Mucosa of descending colon (tissue), 3 donors: ENCODE measurements at regions not wholly inside any gene's neighbourhood (a gene's known extent, or its start where the extent isn't known, plus 50 kb on each side); places are given as distances from the start of the nearest gene placed in this dataset.

Experiments
- ATAC-seq: fragments of 200-7000 bp; cut with Tn5 transposase; one replicate; pipeline ENCODE4 v1.9.1; 2020; ENCODE audit warnings: mild to moderate bottlenecking, moderate library complexity
- DNase-seq, 3 donors: peaks; one replicate each; pipeline ENCODE4 v3.0.0-alpha.2; 2020
- H3K36me3 ChIP-seq: fragments of 200-600 bp; one replicate; pipeline ENCODE4 v1.8.0; 2021; ENCODE audit warnings: low read depth, mild to moderate bottlenecking
- H3K4me1 ChIP-seq: fragments of 200-600 bp; one replicate; pipeline ENCODE4 v1.8.0; 2021; ENCODE audit warnings: low read depth, mild to moderate bottlenecking
- H3K4me3 ChIP-seq: fragments of 200-600 bp; one replicate; pipeline ENCODE4 v1.8.0; 2021; ENCODE audit warnings: mild to moderate bottlenecking
- H3K9me3 ChIP-seq: fragments of 200-600 bp; one replicate; pipeline ENCODE4 v1.8.0; 2021; ENCODE audit warnings: mild to moderate bottlenecking
- intact Hi-C, 2 donors: fragments of 100-400 bp; cut with DNase I in 1 of 2; cut with micrococcal nuclease in 1 of 2; formaldehyde crosslinking; loops; one replicate each; pipeline versions ENCODE4 v1.11.0 to v1.11.1; 2022; cut with DNase I, micrococcal nuclease
- TF ChIP-seq, protein P1 (sequence below): fragments of 200-600 bp; IDR thresholded peaks from one replicate; pipeline ENCODE4 v1.8.0; 2022; ENCODE audit warnings: antibody characterized with exemption, mild to moderate bottlenecking
- donor health status: DM: no; HTN: no; CAD: no; lungs with moderate emphysema.
- donor health status: DM: no; HTN: no; CAD: no.
- donor health status: DM: no; HTN: yes; CAD: no.

GRCh38 chr12:65628061-65628460 lies 196.2 kb upstream of the HMGA2 start:
- TF ChIP-seq, protein P1, sequence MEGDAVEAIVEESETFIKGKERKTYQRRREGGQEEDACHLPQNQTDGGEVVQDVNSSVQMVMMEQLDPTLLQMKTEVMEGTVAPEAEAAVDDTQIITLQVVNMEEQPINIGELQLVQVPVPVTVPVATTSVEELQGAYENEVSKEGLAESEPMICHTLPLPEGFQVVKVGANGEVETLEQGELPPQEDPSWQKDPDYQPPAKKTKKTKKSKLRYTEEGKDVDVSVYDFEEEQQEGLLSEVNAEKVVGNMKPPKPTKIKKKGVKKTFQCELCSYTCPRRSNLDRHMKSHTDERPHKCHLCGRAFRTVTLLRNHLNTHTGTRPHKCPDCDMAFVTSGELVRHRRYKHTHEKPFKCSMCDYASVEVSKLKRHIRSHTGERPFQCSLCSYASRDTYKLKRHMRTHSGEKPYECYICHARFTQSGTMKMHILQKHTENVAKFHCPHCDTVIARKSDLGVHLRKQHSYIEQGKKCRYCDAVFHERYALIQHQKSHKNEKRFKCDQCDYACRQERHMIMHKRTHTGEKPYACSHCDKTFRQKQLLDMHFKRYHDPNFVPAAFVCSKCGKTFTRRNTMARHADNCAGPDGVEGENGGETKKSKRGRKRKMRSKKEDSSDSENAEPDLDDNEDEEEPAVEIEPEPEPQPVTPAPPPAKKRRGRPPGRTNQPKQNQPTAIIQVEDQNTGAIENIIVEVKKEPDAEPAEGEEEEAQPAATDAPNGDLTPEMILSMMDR, result no peak

GRCh38 chr12:65630555-65630954 lies 193.7 kb upstream of the HMGA2 start:
- TF ChIP-seq, protein P1, result no peak
- peaks cover 13% of the 10 kb centered on the region for H3K4me1 ChIP-seq
- no peaks in the 10 kb centered on the region for H3K36me3 ChIP-seq
- intact Hi-C loops, result no loop called here
- ATAC-seq, result peak; percentile 96
- H3K4me3 ChIP-seq, result no peak overlapping the region
- H3K9me3 ChIP-seq, result no peaks in the 10 kb centered on the region
- DNase-seq, result no peak

More at GRCh38 chr12:65628061-65628460, 196.2 kb upstream of the HMGA2 start:
- intact Hi-C loops, result no loop called here
- Histone ChIP-seq H3K36me3 (no peaks in the 10 kb centered on the region), H3K9me3 (no peaks in the 10 kb centered on the region), H3K4me1 (peaks cover 16% of the 10 kb centered on the region), H3K4me3 (no peak overlapping the region)
- no peak for DNase-seq
- ATAC-seq, result no peak

DNA sequence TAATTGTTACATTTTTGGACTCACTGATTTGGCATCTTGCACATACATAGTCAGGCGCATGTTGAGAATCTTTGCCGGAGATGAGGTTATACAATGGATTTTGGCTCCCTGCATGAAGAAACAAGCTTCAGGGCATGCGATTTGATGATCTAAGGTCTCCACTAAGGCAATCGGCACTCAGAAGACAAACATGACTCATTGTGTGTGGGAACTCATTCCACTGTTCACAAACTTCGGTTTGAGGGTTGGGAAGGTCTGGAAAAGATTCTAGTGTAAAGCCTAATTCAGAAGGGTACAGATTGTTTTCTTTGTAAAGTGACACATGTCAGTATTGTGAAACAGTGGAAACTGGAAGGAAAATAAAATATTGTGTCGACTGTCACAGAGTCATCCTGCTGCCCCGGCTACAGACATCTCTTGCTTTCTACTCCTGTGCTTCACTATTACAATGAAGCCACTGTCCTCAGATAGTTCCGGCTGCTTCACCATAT lies 192.6 kb upstream of the HMGA2 start:
- intact Hi-C loops, result no loop called here
- TF ChIP-seq, protein P1, result no peak
- ATAC-seq (peak; percentile 72), DNase-seq (no peak)
- Histone ChIP-seq H3K4me3 (no peak overlapping the region), H3K9me3 (no peaks in the 10 kb centered on the region), H3K4me1 (peaks cover 13% of the 10 kb centered on the region), H3K36me3 (no peaks in the 10 kb centered on the region)

DNA sequence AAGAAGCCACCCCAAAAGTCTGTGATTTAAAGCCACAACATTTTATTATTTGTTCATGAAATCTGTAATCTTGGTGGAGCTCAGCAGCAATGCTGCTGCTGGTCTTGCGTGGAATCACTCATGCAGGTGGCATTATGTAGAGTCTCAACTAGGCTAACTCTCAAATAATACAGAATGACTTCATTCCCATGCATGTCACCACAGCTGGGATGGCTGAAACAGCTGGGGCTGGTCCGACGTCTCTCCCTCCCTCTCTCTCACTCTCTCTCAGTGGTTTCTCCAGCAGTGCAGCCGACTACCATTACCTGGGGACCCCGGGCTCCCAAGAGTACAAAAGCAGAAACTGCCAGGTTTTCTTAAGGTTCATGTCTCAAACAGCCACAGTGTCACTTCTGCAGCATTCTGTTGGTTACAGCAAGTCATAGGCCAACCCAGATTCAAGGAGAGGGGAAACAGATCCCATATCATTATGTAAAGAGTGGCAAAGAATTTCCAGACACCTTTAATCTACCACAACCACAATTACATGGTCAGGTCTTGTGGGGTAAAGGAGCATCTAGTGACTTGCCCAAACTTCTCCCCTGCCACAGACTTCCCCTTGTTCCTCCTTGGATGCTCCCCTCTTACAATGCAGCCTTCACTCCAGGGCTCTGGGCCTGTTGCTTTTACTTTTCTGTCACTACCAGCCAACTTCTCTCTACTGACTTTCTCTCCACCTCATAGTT lies 192.0 kb upstream of the HMGA2 start:
- ATAC-seq, result no peak
- H3K36me3 ChIP-seq, result no peaks in the 10 kb centered on the region
- no peak for DNase-seq
- no peak overlapping the region for H3K4me3 ChIP-seq
- intact Hi-C loops, result no loop called here
- H3K9me3 ChIP-seq, result no peaks in the 10 kb centered on the region
- peaks cover 13% of the 10 kb centered on the region for H3K4me1 ChIP-seq
- TF ChIP-seq, protein P1, result no peak

DNA sequence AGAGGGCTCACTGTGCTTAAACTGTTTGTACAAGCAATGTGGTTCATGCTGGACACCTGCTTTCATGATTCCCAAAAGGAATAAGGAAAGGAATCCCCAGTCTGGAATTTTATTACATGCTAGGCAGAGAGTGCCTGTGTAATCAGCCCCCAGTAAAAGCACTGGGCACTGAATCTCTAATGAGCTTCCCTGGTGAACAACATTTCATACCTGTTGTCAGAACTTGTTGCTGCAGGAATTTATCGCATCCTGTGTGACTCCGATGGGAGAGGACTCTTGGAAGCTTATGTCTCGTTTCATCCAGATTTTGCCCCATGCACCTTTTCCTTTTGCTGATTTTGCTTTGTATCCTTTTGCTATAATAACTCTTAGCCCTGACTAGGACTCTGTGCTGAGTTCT lies 190.2 kb upstream of the HMGA2 start:
- H3K9me3 ChIP-seq, result no peaks in the 10 kb centered on the region
- no peak for DNase-seq

More for the DNA sequence above, 190.2 kb upstream of the HMGA2 start:
- TF ChIP-seq, protein P1, result no peak
- H3K4me3 ChIP-seq, result no peak overlapping the region
- H3K4me1 ChIP-seq, result peaks cover 13% of the 10 kb centered on the region
- H3K36me3 ChIP-seq, result no peaks in the 10 kb centered on the region
- intact Hi-C loops, result no loop called here
- no peak for ATAC-seq
